ENCODE measurements at regions not wholly inside any gene's neighbourhood (a gene's known extent, or its start where the extent isn't known, plus 50 kb on each side); places are given as distances from the start of the nearest gene placed in this dataset.
A peak's percentile ranks its signal among the peaks of the same experiment; 100 is the strongest.

GRCh38 chr13:47330031-47330430 lies 433.2 kb upstream of the HTR2A start:
- H3K4me3 ChIP-seq (ENCODE audit: low read length), result no peak overlapping the region
- DNase-seq (ENCODE audit: low read depth), result no peak
- TF ChIP-seq CTCF (conservative IDR thresholded peaks at IDR 0.05; ENCODE audit: low read depth, low read length), result no peak

DNA sequence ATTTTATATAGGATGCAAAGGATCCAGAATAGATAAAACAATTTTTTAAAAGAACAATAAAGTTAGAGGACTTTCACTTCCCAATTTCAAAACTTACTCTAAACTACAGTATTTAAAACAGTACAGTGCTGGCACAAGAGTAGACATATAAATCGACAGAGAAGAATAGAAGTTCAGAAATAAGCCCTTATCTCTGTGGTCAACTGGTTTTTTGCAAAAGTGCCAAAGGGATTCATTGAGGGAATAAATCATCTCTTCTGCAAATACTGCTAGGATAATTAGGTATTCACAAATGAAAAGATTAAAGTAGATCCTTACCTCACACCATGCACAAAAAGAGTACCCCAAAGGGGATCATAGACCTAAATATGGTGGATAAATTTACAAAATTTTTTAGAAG lies 431.0 kb upstream of the HTR2A start:
- H3K4me3 ChIP-seq (ENCODE audit: low read length), result no peak overlapping the region
- TF ChIP-seq CTCF (conservative IDR thresholded peaks at IDR 0.05; ENCODE audit: low read depth, low read length), result no peak
- no peak for DNase-seq (ENCODE audit: low read depth)

DNA sequence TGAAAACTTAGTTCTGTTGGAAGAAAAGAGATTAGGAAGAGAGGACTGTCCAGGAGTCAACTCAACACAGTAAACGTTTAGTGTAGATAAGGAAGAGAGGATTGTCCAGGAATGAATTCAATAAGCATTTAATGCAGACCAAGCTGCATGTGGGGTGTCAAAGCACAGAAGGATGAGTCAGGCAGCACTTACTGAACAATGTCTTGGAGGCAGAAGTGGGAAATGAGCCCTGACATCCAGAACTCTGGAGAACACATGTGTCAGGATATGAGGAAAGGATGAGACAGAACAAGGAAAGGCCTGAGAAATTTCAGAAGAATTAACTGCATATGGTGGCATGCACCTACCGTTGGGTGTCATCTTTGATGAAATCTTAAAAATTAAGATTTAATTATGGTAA lies 429.2 kb upstream of the HTR2A start:
- H3K4me3 ChIP-seq (ENCODE audit: low read length), result no peak overlapping the region
- no peak for TF ChIP-seq CTCF (conservative IDR thresholded peaks at IDR 0.05; ENCODE audit: low read depth, low read length)
- DNase-seq (ENCODE audit: low read depth), result no peak

DNA sequence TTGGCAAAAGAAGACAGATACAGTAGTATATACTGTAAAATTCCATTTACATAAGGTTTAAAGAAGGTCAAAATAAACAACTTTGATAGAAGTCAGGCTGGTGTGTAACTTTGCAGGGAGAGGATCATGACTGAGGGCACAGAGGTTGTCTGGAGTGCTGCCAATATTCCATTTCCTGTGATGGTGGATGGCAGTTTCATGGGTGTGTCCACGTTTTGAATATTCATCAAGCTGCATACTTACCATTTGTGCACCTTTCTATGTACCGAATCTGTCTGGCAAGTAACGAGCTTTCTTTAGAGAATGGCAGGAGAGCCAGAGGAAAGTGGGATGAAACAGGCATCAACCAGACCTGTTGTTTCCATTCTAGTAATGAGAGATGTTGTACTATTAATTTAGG lies 420.5 kb upstream of the HTR2A start:
- no peak for DNase-seq (ENCODE audit: low read depth)
- TF ChIP-seq CTCF (conservative IDR thresholded peaks at IDR 0.05; ENCODE audit: low read depth, low read length), result no peak
- no peak overlapping the region for H3K4me3 ChIP-seq (ENCODE audit: low read length)

DNA sequence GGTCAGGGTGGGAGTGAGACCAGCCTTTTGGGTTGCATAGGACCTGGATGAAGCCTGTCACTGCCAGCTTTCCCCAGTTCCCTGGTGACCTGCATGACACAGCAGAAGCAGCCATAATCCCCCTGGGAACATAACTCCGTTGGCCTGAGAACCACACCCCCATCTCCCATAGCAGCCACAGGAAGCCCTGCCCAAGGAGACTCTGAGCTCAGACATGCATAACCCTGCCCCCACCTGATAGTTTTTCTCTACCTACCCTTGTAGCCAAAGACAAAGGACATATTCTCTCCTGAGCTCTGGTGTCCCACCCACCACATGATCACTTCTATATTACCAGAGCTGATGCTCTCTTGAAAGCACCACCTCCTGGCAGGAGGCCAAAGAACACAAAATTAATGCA lies 413.5 kb upstream of the HTR2A start:
- DNase-seq (ENCODE audit: low read depth), result peak; percentile 79
- no peak overlapping the region for H3K4me3 ChIP-seq (ENCODE audit: low read length)
- TF ChIP-seq CTCF (conservative IDR thresholded peaks at IDR 0.05; ENCODE audit: low read depth, low read length), result no peak

DNA sequence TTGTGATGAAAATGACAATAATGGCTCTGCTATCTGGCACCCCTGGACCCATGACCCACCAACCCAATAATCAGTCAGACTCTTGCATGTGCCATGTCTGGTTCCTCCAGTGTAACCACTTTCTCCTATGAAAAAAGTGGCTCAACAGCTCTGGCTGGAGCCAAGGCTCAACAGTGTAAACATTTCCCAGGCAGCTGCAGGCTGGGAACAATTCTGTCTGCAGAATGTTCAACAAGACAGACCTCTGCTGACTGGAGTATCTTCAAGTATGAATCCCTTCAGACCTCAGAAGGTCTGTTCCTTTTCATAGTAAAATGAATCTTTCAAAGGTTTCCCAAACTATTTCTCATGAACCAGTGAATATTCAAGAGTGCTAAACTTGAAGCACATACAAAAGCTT lies 410.1 kb upstream of the HTR2A start:
- TF ChIP-seq CTCF (conservative IDR thresholded peaks at IDR 0.05; ENCODE audit: low read depth, low read length), result no peak
- no peak for DNase-seq (ENCODE audit: low read depth)
- H3K4me3 ChIP-seq (ENCODE audit: low read length), result no peak overlapping the region

- H3K4me3 ChIP-seq (ENCODE audit: low read length), result no peak overlapping the region
- TF ChIP-seq CTCF (conservative IDR thresholded peaks at IDR 0.05; ENCODE audit: low read depth, low read length), result no peak
- DNase-seq (ENCODE audit: low read depth), result no peak
These were observed 406.8 kb upstream of the HTR2A start for GRCh38 chr13:47303626-47304025.
